HepG2 (cell line): ENCODE measurements at regions not wholly inside any gene's neighbourhood (a gene's known extent, or its start where the extent isn't known, plus 50 kb on each side); places are given as distances from the start of the nearest gene placed in this dataset.

Source experiments
- ATAC-seq: fragments of 200-7000 bp; cut with Tn5 transposase; 3 replicates; pipeline ENCODE4 v1.9.1; 2020; ENCODE audit warnings: mild to moderate bottlenecking, moderate library complexity
- BruUV-seq: library from RNA; stranded (reverse); fragments of 400-500 nt; replicated peaks from 2 replicates; lab custom pipeline; 2021; lab: Mats Ljungman, UMichigan
- CTCF ChIA-PET: fragments of 300-600 bp; formaldehyde crosslinking; extraction: SDS; loops from one replicate; lab custom pipeline; 2021; ENCODE audit warnings: low total read pairs, inconsistent platforms, low intra/inter-chr PET ratio; lab: Yijun Ruan, JAX
- POLR2A ChIA-PET: fragments of 350-600 bp; sonication (Branson Sonifier 250); formaldehyde crosslinking; loops from one replicate; lab custom pipeline; 2020; ENCODE audit warnings: antibody characterized with exemption, inconsistent platforms; lab: Yijun Ruan, JAX
- DNase-seq: peaks from one replicate; pipeline ENCODE4 v3.0.0-alpha.2; 2015; ENCODE audit warnings: low spot score
- FAIRE-seq: peaks from 3 replicates; lab custom pipeline; 2011; peaks lifted over from hg19 to GRCh38; lab: Jason Lieb, UNC
- H2AFZ ChIP-seq: one replicate; pipeline ENCODE4 v1.6.1; 2011; ENCODE audit warnings: low read length, inconsistent platforms
- H3K27ac ChIP-seq: fragments of 300-600 bp; 3 replicates; pipeline ENCODE4 v1.8.0; 2011; ENCODE audit warnings: mixed run types, mild to moderate bottlenecking, mixed read lengths, low read length, inconsistent platforms; ENCODE audit not compliant: insufficient read depth; ENCODE audit errors: extremely low read length
- H3K27me3 ChIP-seq, 2 experiments: fragments of 200-600 bp in 1 of 2; 2 replicates in 1 of 2; 3 replicates in 1 of 2; pipeline versions ENCODE4 v1.6.0 to v1.8.0; 2011; ENCODE audit warnings: low read length in 2 of 2, mild to moderate bottlenecking in 2 of 2, moderate library complexity in 2 of 2, inconsistent platforms in 1 of 2; ENCODE audit not compliant: insufficient read depth in 2 of 2, control insufficient read depth in 1 of 2
- H3K36me3 ChIP-seq, 2 experiments: fragments of 200-600 bp in 1 of 2; replicated peaks in 1 of 2; 2 replicates in 1 of 2; 3 replicates in 1 of 2; pipeline versions ENCODE4 v1.5.1 to v1.8.0; 2011; ENCODE audit warnings: low read length in 2 of 2, inconsistent platforms in 1 of 2; ENCODE audit not compliant: insufficient read depth in 2 of 2, control insufficient read depth in 1 of 2
- H3K4me1 ChIP-seq: 2 replicates; pipeline ENCODE4 v1.5.1; 2012; ENCODE audit warnings: low read length, inconsistent platforms; ENCODE audit not compliant: insufficient read depth
- H3K4me2 ChIP-seq: 2 replicates; pipeline ENCODE4 v1.6.0; 2011; ENCODE audit warnings: low read depth, low read length, inconsistent platforms
- H3K4me3 ChIP-seq, 3 experiments: fragments of 200-600 bp in 1 of 3; sonication (generic), shearing (Covaris generic) in 1 of 3; replicated peaks in 1 of 3; 2 replicates each; pipeline ENCODE4 v1.5.1; 2011 to 2016; ENCODE audit warnings: low read length in 3 of 3, inconsistent platforms in 2 of 3, low read depth in 2 of 3, mild to moderate bottlenecking in 2 of 3, control low read depth in 1 of 3, mixed read lengths in 1 of 3; ENCODE audit not compliant: insufficient read depth in 1 of 3
- H3K79me2 ChIP-seq: one replicate; pipeline ENCODE4 v1.6.1; 2011; ENCODE audit warnings: low read length, inconsistent platforms; ENCODE audit not compliant: insufficient read depth
- H3K9ac ChIP-seq: 2 replicates; pipeline ENCODE4 v1.6.0; 2011; ENCODE audit warnings: mild to moderate bottlenecking, low read depth, low read length, inconsistent platforms; ENCODE audit not compliant: insufficient read depth
- H3K9me3 ChIP-seq: 2 replicates; pipeline ENCODE4 v1.5.1; 2012; ENCODE audit warnings: mild to moderate bottlenecking, low read length
- H4K20me1 ChIP-seq: 2 replicates; pipeline ENCODE4 v1.6.0; 2011; ENCODE audit warnings: inconsistent platforms, mild to moderate bottlenecking, low read length, moderate library complexity; ENCODE audit not compliant: insufficient read depth
- BCL3 ChIP-seq: sonication (generic); formaldehyde crosslinking; IDR thresholded peaks from 2 replicates; pipeline ENCODE4 v1.5.1; 2020; ENCODE audit warnings: mild to moderate bottlenecking, missing genetic modification reagents, moderate library complexity
- MAFF ChIP-seq: IDR thresholded peaks from 2 replicates; pipeline ENCODE4 v1.6.1; 2011; ENCODE audit warnings: low read depth, low read length, improper control_type of control experiment
- MAZ ChIP-seq, 2 experiments: sonication (generic) in 1 of 2; formaldehyde crosslinking in 1 of 2; IDR thresholded peaks; 2 replicates each; pipeline versions ENCODE4 v1.5.0 to v1.6.1; 2012 to 2020; ENCODE audit warnings: low read depth in 2 of 2, mild to moderate bottlenecking in 2 of 2, borderline replicate concordance in 1 of 2, improper control_type of control experiment in 1 of 2, low read length in 1 of 2, missing genetic modification reagents in 1 of 2, moderate library complexity in 1 of 2
- MBNL3 ChIP-seq: fragments of 250-450 bp; sonication (Bioruptor Pico); conservative IDR thresholded peaks from 2 replicates; pipeline ENCODE4 v1.8.0; 2022; ENCODE audit warnings: mild to moderate bottlenecking, inconsistent platforms
- RBM39 ChIP-seq: fragments of 200-400 bp; formaldehyde crosslinking; IDR thresholded peaks from one replicate; pipeline ENCODE4 v1.6.1; 2018; ENCODE audit warnings: antibody characterized with exemption, mild to moderate bottlenecking, low read depth, low read length; ENCODE audit not compliant: poor library complexity, severe bottlenecking
- SETDB1 ChIP-seq: sonication (generic); formaldehyde crosslinking; IDR thresholded peaks from 2 replicates; pipeline ENCODE4 v1.5.1; 2020; ENCODE audit warnings: missing genetic modification reagents, mild to moderate bottlenecking, borderline replicate concordance
- ZNF18 ChIP-seq: sonication (generic); formaldehyde crosslinking; IDR thresholded peaks from 2 replicates; pipeline ENCODE4 v1.8.0; 2022; ENCODE audit warnings: mild to moderate bottlenecking, missing genetic modification reagents; ENCODE audit not compliant: insufficient replicate concordance
- ZNF510 ChIP-seq: sonication (generic); formaldehyde crosslinking; IDR thresholded peaks from 2 replicates; pipeline ENCODE4 v1.4.0; 2020; ENCODE audit warnings: low read depth, mild to moderate bottlenecking, missing genetic modification reagents
- ZNF552 ChIP-seq: sonication (generic); formaldehyde crosslinking; IDR thresholded peaks from 2 replicates; pipeline ENCODE4 v1.9.0; 2022; ENCODE audit warnings: missing genetic modification reagents, mild to moderate bottlenecking, borderline replicate concordance
- in situ Hi-C: cut with HindIII; loops from 2 replicates; pipeline ENCODE4 v1.10.0; 2017; ENCODE audit warnings: low pct_unique_long_range_greater_than_20kb; ENCODE audit not compliant: extremely low pct_ligation_motif_present
- intact Hi-C: fragments of 100-400 bp; cut with micrococcal nuclease; formaldehyde crosslinking; loops from one replicate; pipeline ENCODE4 v1.10.0; 2022; ENCODE audit not compliant: unreplicated experiment

- Histone ChIP-seq H4K20me1 (no peaks in the 10 kb centered on the region), H3K27me3 (no peaks in the 10 kb centered on the region), H3K27ac (no peak overlapping the region), H3K4me3 (no peak overlapping the region), H3K4me1 (no peaks in the 10 kb centered on the region), H3K79me2 (no peaks in the 10 kb centered on the region), H3K9ac (no peak overlapping the region), H3K9me3 (peaks cover 75% of the 10 kb centered on the region), H3K36me3 (no peaks in the 10 kb centered on the region), H3K4me2 (no peak overlapping the region), H2AFZ (no peak overlapping the region)
- no peak for TF ChIP-seq BCL3 (CRISPR knock-in tag)
- no peak for TF ChIP-seq MAFF
- TF ChIP-seq ZNF510 (CRISPR knock-in tag), result no peak
- no peak for TF ChIP-seq RBM39
- TF ChIP-seq MAZ (IDR thresholded peaks at IDR 0.05; ENCODE audit: borderline replicate concordance, low read depth, low read length), result no peak
- TF ChIP-seq MAZ (CRISPR knock-in tag; IDR thresholded peaks at IDR 0.05; ENCODE audit: low read depth), result no peak
- no peak for TF ChIP-seq MBNL3
- TF ChIP-seq SETDB1, result no peak
- TF ChIP-seq ZNF552 (CRISPR knock-in tag), result no peak
- no peak for TF ChIP-seq ZNF18 (CRISPR knock-in tag)
- in situ Hi-C loops (no loop called here), intact Hi-C loops (no loop called here)
- FAIRE-seq (no peak), ATAC-seq (no peak), DNase-seq (no peak)
- BruUV-seq, result no TSS peak
- POLR2A ChIA-PET, result no interaction called here
- CTCF ChIA-PET, result no interaction called here
Measured at GRCh38 chr12:61385771-61386170, 874.4 kb upstream of the USP15 start.
